RPMI8226 (cell line): ENCODE measurements at regions not wholly inside any gene's neighbourhood (a gene's known extent, or its start where the extent isn't known, plus 50 kb on each side); places are given as distances from the start of the nearest gene placed in this dataset.

Experiments used
- DNase-seq: peaks from one replicate; pipeline ENCODE4 v3.0.0-alpha.2; 2015

DNA sequence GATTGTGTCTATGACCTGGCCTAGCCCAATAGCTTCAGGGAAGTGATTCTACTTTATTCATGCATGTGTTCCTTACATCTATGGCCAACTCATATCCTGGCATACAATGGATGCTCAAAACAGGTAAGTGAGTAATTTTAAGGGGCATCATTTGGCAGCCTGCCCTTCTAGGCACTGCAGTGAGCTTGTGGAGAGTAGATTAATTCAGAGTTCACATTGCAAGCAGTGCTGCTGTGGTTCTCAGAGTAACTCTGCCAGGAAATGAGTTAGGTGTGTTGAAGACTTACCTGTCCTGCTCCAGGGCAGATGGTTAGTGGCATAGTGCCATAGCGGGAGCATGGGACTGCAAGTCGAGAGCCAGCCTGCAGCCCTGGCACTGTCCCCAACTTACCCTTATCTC is 158.0 kb downstream of the SCP2D1 start:
- DNase-seq, result no peak

DNA sequence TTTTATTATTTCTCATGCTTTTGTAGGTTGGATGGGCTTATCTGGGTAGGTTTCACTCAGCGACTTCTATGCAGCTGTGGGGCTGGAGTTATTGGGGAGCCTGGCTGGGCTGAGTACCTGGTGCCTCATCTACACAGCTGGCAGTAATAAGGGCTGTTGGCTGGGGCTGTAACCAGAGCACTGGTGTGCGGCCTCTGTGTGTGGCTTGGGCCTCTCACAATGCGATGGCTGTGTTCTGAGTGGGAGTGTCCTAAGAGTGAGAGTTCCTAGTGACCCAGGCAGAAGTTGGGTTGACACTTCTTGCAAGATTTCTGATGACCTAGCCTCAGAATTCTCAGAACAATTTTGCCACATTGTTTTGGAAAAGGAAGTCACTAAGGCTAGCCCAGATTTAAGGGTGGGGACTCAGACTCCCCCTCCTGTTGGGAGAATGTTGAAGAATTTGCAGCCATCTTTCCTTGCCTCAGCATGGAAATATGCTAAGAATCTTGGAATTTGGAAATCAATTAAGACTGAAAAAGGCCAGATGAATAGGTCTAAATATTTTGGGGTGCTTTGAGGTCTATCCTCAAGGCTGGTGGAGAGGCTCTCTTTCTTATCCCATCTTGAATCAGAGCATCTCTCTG is 158.8 kb downstream of the SCP2D1 start:
- no peak for DNase-seq

DNA sequence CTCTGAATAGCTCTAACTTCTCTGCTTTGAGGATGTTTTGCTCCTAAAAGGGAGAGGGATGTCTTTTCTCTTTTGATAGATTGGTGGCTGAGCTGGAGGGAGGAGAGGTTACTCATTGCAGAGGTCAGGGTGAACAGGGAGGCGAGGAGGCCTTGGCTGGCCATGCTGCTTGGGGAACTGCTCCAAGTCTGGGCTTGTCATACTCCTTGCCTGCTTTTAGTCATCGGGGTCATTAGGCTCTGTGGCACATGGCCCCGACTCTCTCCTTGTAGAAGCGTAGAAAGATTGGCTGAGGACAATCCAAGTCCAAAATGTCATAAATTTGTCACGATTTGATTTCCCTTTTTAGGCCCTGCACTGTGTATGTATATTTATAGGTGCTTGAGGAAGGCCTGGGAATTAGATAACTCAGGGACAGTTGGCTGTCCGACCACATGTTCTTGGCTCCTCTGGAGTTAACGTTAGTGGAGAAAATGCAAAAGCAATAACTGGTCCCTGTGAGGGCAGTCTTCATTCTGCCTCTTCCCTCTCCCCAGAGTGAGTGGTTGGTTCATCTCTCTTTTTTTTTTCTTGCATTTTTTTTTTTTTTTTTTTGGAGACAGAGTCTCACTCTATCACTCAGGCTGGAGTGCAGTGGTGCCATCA is 160.1 kb downstream of the SCP2D1 start:
- DNase-seq, result no peak

DNA sequence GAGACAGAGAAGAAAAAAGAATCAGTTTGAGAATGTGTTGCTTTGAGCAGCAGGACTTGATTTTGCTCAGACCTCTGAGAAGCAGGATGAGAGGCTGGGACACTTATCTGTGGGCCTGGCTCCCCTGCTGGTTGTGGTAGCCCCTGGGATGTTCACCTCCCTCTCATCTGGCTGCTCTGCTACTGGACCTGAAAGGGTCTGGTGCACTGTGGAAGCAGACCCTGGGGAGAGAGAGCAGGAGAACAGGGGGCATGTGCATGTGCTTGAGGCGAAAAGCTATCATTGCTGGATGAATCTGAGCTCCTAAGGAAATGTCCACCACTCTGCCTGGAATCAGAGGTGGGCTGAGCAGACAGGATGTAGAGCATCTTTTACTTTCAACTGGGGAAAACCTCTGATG is 161.1 kb downstream of the SCP2D1 start:
- DNase-seq, result no peak

DNA sequence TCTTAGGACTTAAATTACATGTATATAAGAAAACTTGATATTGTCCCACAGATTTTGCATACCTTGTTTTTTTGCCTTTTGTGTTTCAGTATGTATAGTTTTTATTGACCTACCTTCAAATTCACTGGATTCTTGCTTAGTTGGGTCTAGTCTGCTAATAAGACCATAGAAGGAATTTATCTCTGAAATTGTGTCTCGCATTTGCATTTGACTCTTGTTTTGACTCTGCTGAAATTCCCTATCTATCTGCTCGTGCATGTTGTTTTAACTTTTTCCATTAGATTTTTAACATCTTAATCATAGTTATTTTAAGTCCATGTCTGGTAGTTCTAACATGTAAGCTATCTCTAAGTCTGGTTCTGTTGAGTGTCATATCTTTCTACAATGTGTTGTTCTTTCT is 163.9 kb downstream of the SCP2D1 start:
- no peak for DNase-seq

DNA sequence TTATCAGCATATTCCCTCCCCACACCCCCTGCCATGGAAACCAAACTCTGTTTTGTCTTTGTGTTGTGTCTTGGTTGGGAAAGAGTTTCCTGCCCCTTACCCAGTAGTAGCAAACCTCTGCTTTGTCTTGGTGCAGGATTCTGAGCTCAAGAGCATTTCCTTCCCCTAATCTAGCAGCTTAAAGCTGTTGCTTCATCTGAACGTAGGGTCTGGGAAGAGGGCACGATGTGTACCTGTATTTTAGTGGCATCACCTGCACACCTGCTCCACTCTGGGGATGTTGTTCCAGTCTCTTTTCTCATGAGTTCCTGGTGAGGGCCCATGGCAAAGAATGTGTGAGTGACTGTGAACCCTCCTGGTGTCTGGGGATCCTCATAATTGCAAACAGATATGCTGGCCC is 164.7 kb downstream of the SCP2D1 start:
- DNase-seq, result no peak

DNA sequence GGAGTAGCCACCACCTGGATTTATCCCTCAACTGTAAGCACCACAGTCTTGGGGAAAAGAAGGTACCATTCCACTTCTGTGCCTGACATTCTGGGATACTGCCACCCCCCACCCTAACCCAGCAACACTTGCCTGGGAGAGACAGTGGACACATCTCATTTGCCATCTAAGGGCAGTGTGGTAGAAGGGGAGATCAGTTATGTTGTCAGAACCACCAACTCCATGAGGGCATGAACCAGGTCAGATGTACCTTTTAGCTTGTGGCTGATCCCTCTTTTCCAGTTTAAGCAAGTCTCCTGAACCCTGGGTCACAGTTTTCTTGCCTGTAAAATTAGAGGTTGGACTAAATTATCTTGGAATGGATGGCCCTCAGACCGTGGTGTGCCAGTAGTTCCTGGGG is 165.5 kb downstream of the SCP2D1 start:
- no peak for DNase-seq

DNA sequence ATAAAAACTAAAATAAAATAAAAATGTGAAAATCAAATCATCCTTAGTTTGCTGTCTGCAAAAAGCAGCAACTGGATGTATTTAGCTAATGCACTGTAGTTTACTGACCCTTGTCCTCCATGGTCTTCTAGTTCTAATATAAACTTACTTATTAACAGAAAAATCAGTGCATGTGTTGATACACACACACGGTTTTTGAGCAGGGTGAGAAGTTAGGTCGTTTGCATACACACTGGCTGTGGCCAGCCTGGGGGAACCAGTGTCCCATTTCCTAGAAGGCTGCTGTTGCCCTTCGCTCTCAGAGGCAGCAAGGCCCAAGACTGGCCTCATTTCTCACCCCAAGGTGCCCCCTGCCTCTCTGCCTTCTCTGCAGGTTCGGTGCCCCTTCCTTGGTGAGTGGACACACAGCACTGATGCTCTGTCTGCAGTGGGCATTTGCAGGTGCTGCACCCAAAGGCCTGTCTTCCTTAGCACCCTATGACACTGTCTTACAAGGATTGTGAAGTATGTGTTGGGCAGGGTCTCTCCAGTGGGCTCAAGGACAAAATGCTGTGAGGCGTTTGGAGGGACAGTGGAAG is 168.5 kb downstream of the SCP2D1 start:
- no peak for DNase-seq

DNA sequence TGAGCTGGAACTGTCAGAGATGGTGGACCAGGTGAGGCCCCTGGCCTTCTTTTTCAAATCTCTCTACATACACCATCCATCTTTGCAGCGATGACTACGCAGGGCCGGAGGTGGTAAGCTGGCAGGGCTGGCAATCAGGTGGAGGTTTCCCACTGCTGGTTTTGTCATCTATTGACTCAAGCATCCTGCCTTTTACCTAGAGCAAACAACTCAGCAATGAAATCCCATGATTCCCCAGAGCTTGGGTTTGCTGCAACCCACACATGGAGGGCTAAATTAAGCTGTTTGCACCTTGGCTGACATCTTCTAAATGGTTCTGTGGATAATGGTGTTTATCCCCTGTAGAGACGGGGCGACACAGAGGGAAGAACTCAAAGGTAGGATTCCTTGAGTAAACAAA is 170.2 kb downstream of the SCP2D1 start:
- DNase-seq, result no peak

DNA sequence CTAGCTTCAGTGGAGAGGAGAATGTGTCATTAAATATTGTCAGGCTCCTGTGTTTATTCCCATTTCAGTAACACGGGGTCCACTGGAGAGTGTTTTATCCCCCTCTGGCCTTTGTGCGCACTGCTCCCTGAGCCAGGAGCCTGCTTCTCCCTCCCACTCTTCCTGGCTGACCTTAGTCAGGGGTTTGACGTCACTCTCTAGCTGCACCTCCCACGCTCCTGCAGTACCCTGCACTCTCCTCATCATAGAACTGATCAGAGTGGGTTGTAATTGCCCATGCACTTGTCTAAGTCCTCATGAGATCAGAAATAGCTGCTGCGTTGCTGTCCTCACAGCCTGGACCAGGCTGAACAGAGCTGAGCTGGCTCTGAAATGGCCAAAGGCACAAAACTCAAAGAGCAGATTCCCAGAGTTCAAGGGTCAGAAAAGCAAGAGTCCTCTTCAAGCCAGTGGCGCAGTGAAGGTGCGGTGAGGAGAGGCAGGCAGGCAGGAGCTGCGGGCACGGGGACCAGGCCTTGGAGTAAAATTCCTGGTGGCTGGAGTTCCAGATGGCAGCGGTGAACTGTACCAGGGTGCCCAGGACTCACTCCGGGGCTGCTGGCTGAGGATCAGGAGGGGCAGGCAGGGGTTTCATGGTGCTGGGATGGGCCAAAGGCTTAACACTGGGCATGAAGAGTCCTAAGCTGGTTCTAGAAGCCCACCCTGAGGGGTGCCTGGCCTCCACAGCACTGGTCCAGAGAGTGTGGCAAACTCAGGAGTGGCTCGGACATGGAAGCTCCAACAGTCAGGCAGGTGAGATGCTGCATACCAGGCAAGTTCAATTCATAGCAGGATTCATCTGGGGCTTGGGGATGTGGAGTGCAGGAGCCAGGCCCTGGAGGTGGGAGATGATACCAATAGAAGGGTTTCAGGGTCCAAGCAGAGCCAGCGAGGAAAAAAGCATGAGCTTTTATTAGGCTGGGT is 170.9 kb downstream of the SCP2D1 start:
- no peak for DNase-seq

DNA sequence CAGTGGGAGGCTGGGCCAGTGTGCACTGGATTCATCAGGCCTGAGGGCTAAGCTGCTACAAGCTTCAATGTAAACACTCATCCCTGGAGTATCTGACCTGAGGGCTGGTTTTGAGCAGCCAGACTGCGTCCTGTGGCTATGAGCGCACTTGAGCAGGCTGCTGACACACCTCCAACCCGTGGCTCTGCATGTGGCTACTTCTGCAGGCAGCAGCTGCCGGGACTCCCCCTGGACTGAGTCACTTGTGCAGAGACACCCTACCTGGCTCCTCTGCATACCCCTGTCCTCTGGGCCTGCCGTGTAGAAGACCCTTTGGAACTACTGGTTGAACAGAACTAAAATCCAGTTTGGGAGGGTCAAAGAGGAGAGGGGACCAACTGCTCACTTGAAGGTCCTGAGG is 172.0 kb downstream of the SCP2D1 start:
- no peak for DNase-seq

DNA sequence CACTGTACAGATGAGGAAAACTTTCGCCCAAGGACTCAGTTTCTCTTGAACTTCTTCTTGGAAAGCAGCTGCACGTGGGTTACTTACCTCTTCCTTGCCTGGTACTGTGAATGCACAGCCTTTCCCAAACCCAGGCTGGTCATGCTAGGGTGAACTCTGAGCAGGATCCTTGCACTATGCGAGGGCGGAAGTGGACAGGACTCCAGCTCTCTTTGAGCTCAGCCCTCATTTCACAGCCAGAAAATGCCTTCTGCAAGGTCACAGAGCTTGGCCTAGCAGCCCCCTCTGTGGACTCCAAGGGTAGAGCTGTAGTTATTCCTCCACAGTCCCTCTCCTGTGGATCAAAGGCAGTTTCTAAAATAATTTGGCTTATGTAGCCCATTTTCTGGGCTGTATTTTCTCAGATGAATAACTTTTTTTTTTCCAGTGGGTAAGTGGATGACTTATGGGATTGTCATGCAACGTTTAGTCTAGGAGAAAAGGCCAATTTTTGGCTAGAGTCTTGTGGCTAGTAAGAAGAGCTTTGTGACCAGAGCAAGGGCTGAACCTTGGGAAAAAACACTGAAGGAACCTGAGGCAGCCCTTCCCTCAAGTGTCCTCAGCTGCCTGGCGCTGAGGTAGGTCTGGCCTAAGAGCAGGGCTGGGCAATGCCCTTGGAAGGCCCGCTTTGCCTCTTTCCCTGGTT is 172.7 kb downstream of the SCP2D1 start:
- no peak for DNase-seq

DNA sequence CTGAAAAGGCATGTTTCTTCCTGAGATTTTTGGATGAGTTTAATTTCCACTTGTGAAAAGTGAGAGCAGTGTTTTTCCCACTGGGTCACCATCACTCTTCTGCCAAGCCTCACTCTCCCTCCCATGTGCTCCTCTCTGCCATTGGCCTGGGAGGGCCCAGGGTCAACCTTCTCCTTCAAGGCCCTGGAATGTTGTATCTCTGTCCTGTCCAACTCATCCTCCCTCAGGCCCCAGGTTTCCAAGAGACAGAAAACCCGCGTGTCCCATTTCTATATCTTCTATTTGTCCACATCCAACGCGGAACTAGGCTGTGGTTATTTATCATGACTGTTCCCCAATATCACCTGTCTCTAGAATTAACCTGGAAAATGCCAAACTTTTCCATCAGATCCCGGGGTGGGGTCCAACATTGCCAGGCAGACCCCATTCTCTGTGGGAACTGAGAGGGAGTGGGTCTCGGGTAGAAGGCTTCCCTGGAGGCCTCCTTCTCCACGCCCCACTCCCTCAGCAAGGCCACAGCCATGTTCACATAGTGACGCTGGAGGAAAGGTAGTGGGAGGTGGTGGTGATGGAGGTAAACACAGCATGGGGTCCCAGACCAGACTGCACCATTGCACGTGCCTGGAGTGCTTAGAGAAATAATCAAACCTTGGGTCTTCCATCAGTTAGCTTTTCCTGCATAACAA is 173.5 kb downstream of the SCP2D1 start:
- no peak for DNase-seq

DNA sequence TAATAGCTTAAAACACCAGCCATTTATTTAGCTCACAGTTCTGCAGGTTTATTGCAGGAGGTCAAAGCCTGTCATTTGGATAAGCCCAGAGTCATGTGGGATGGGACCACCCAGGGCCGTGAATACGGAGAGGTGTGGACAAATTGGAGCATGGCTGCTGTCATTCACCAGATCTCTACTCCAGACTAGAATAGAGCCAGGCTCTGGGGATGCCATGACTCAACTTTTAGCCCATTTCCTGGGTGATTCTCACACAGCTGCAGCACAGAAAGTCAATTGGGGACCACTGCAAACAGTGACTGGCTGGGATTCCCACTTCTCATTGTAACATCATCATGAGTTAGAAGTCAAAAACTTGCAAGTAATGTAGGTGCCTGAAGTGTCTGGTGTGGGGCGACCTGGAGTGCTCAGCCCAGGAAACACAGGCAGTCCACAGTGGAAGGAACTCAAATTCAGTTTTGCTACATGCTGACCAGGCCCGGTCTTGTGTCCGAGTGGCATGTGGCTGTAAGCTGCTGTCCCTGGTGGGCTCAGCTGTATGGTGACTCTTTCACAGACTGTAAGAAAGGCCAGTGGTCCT is 174.3 kb downstream of the SCP2D1 start:
- no peak for DNase-seq

DNA sequence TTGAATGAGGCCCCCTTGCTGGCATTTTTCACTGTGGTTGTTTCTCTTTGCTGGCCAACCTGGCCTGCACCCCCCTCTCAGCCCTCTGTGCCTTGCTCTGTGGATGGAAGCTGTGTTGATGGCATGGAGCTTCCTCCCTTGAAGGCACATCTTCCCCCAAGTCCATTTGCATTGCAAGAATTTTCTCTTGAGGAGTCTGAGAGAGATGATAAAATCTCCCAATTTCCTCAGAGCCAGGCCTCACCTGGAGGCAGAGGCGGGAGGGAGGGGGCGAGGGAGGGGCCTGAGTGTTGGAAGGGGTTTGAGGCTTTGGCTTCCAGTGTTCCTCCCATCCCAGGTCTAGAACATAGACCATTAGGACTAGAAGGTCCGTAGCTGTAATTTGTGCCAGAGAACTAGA is 175.1 kb downstream of the SCP2D1 start:
- DNase-seq, result no peak

DNA sequence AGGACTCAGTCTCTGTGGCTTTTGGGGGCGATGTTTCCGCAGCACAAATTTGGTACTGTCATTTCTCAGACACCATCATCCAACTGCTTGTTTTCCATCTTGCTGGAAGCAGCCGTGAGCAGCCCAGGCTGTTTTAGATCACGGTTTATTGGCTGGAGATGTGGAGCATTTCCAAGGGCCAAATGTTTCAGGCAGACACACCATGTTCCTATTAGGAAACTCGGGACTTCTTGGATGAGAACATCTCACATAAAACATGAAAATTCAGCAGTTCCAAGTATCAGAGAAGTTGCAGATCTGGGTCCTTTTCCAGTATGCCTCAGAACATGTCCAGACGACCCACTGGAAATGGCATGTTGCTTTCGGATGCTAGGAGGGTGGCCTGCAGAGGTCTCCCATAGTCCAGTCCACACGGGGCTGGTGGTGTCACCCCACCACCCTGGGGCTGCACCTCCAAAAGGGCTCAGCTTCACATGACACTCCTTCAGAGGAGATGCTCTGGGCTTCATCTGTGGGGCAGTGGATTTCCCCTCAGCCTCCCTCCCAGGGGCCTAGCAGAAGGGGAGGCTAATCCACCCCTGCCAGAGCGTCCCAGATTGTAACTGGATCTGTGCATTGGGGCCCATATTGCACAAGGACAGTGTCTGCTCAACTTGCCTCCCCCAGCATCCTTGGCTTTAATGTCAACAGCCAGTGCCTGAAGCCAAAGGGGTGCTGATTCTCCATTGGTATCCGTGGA is 176.3 kb downstream of the SCP2D1 start:
- DNase-seq, result no peak

DNA sequence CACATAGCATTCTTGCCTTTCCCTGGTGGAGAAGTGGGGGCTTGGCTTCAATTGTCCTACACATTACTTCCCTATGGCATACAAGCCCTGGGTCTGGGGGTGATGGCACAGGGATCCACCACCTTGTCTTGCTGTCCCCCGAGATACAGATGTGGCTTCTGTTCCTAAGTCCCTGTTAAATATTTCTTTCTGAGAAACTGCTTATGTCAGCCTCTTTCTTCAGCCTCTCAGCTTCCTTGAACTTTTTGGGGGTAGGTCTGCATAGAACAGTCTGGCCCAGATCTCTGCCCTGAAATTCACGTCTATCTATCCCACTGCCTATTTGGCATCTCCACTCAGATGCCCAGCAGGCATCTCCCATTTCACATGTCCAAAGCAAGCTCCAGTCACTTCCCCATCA is 177.4 kb downstream of the SCP2D1 start:
- no peak for DNase-seq

DNA sequence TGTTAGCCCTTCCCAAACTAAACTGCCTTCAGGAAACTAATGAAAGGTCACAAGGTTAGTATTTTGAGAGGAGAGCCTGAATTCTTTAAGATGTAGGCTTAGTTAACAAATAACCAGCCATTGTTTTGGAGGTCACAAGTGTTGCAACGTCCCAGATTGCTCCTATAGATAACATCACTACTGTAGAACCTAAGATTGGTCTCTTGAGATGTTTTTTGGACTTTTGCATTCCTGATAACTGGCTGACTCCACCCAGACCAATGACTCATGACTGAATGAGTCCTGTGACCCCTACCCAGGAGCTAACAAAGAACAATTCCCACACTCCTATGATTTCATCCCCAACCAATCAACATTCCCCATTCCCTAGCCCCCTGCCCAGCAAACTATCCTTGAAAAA is 178.8 kb downstream of the SCP2D1 start:
- no peak for DNase-seq

DNA sequence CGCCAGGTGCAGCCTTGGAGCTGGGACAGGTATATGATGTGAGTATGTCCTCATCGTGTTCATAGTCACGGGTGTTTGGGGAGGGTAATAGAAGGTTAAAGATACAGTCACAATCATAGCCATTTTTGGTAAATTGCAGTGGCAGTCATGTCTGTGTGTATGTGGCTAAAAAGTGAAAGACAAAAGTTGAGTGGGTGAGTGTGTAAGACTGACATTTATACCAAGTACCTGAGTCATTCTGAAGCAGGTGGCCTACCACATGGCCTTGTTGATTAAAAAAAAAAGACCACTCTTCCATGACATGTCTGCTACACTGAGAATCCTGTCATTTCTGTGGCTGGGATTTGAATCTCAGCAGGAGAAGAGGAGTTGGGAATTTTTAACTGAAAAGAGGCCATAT is 181.9 kb downstream of the SCP2D1 start:
- no peak for DNase-seq

DNA sequence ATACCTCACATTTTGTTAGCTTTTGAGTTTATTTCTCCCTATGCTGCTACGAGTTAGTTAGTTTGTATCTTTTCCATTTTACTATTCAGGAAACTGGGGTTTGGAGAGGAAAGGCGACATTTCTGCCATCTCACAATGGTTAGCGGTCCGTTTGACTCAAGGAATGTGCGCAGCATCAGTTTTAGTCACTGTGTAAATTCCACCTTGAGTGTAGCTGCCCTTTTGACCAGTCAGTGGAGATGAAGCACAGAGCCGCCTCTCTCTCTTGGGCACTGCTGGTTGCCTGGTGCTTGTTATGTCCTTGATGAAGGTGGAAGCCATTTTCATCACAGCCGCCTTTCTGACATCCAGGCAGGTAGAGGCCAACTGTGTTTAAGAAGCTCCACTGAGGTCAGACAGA is 185.5 kb downstream of the SCP2D1 start:
- DNase-seq, result no peak

DNA sequence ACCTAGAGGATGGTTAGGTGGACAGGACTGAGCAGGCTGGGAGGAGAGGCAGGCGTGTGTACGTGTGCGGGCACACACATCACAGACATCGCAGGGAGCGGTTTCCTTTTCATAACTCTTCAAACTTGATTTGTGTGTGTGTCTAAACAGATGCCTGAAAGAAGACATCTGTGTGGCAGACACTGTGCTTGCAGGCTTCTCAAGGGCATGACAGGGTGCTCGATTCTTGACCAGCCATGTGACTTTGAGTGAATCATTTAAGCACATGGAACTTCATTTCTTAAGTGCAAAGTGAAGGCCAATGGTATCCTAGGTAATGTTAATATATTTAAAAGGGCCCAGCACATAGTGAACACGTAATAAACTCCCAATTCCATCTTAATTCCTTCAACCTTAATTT is 186.5 kb downstream of the SCP2D1 start:
- no peak for DNase-seq
